Glomerular endothelial cell (primary cell): ENCODE measurements at regions not wholly inside any gene's neighbourhood (a gene's known extent, or its start where the extent isn't known, plus 50 kb on each side); places are given as distances from the start of the nearest gene placed in this dataset.

Experiments
- DNase-seq: peaks from one replicate; pipeline ENCODE4 v3.0.0-alpha.2; 2011; ENCODE audit warnings: low read depth, low spot score; ENCODE audit errors: extremely low read depth

DNA sequence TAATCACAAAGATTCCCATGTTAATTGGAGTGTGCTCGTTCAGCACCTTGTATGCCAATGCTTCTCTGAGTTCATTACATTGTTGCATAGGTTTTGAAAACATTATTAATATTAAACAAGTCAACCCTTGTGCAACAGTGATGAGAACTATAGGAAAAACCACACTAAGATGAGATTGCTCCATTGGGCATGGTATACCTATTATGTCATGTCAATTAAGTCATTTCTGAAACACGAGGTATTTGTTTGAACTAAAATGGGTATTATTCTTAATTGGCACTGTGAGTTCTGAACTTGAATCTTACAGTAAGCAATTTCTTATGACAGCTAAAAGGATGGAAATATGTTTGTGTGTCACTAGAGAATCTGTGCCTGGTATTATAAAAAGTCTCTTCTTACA lies 447.7 kb downstream of the EFNA5 start:
- no peak for DNase-seq

GRCh38 chr5:107219993-107220392 lies 450.7 kb downstream of the EFNA5 start:
- no peak for DNase-seq

- peak; percentile 10 for DNase-seq
Measured at GRCh38 chr5:107218457-107219193, 452.1 kb downstream of the EFNA5 start.

GRCh38 chr5:107217721-107218130 lies 453.0 kb downstream of the EFNA5 start:
- DNase-seq: no peak

DNA sequence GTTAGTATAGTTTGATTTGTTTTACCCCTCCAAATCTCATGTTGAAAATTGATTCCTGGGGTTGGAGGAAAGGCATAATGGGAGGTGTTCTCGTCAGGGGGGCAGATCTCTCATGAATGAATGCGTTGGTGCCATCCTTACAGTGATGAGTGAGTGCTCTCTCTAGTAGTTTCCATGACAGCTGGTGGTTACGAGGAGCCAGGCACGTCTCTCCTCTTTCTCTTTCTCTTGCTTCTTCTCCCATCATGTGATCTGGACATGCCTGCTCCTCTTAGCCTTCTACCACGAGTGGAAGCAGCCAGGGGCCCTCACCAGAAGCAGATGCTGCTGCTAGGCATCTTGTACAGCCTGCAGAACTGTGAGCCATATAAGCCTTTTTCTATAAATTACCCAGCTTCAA lies 454.1 kb downstream of the EFNA5 start:
- no peak for DNase-seq

GRCh38 chr5:107215611-107216010 lies 455.1 kb downstream of the EFNA5 start:
- no peak for DNase-seq

DNA sequence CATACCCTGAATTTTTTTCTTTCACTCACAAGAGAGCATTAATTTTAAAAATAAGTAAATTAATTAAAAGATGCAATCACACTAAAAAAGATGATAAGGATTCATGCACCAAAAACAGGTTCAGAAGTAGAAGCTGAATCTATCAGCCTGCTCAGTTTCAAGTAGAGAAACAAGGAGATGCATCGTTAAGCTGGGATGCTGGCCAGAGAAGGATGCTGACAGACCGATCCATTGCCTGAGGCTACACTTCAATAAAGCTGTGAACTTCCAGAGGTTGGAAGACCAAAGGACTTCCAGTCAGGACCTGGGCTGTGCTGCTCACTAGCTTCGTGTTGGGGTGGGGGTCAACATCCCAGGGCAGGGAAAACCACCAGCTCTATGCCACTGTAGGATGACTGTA lies 457.7 kb downstream of the EFNA5 start:
- no peak for DNase-seq

GRCh38 chr5:107211630-107212029 lies 459.1 kb downstream of the EFNA5 start:
- DNase-seq: no peak

GRCh38 chr5:107208867-107209266 lies 461.9 kb downstream of the EFNA5 start:
- no peak for DNase-seq

DNA sequence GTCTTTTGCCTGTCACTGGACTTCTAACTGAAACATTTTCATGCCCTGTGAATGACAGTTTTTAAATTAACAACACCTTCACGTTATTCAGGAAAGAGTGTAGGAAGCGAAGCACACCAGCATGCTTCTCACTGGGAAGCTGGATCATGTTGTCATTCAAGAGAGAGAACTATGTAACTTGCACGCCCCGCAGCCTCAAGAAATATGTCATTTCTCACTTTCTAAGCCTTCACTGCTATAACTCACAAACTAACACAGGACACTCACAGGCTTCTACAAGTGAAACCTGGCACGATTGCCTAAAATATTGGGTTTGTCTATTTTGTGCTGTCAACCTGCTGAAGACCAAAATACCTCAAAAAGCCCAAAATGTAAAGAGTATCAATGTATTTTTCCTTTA lies 466.3 kb downstream of the EFNA5 start:
- no peak for DNase-seq

- no peak for DNase-seq
Measured at GRCh38 chr5:107203243-107203642, 467.5 kb downstream of the EFNA5 start.

GRCh38 chr5:107199756-107200155 lies 471.0 kb downstream of the EFNA5 start:
- no peak for DNase-seq

DNA sequence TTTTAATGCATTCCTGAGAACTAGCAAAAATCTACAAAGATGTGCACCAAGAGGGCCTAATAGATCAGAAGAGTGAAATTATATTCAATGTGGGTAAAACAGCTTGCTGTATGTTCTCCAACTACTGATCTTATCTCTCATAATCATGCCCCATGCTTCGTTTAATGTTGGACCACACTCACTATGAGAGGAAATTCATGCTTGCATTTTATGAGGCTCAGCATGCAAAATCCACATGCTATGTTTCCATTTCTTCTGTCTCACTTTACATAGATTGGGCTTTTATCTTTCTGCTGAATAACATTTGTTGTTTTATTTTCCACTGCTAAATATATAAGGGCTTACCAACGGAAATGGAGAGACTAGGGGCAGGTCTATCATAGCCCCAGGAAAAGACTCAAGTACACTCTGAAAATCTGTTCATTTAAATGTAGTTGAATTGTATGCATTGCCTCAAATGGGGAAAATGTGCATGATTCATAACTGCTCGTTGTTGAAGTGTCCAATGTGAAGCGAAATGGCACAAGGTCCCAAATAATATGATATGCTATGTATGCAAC lies 474.2 kb downstream of the EFNA5 start:
- DNase-seq: no peak

GRCh38 chr5:107195890-107196395 lies 474.8 kb downstream of the EFNA5 start:
- no peak for DNase-seq

- DNase-seq: no peak
Measured at GRCh38 chr5:107184871-107185270, 485.9 kb downstream of the EFNA5 start.

GRCh38 chr5:107184066-107184465 lies 486.7 kb downstream of the EFNA5 start:
- no peak for DNase-seq

GRCh38 chr5:107170620-107171019 lies 500.1 kb downstream of the EFNA5 start:
- DNase-seq: no peak

DNA sequence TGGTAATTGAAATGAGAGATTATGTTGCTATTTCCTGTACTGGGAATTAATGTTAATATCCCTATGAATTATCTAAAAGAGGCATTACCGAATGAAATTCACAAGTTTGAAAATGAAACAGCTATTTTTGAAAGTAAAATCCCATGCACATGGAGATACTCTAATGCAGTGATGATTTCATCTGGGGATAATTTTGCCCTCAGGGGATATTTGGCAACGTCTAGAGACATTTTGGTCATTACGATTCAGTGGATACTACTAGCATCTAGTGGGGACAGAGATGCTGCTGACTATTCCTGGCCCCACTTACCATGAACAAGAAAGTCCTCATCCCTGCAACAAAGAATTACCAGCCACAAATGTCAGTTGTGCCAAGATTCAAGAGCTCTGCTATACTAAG lies 500.9 kb downstream of the EFNA5 start:
- no peak for DNase-seq

DNA sequence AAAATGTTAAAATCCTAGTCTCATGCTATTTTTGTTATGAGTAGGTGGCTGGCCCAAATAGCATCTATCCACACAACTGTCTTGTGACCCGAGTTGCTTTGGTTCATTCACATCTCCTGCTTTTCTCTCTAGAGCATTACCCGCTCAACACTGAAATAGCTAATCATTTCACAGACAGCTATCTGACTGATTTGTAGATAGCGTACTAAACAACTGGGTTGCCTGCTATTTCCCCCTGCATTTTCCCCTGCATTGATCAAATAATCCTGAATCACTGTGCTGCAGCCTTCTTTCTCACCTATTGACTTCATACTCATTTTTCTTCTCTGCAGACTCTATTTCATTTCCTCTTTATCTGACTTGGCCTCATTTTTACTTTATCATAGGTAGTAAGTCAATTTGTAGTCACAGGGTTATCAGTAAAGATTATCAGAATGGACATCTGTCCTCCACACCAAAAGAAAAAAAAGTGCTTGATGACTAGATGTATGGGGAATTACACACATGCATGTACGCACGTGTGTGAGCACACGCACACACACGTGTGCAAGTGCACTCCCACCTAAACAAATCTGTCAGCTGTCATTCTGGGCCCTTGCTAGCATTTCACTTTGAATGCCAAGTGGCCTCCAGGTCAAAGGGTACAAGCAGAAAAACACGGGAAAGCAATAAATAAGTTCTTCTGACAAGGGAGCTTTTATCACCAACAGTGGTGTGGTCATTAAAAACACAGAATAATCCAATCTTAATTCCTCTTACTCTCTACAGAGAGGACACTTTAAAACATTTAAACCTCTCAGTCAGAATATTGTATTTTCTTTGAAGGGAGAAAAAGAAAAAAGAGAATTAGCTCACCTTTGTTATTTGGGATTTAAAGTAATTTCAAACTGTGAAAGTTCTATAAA lies 501.6 kb downstream of the EFNA5 start:
- DNase-seq: no peak

GRCh38 chr5:107168086-107168485 lies 502.7 kb downstream of the EFNA5 start:
- DNase-seq: no peak

GRCh38 chr5:107165296-107165695 lies 505.4 kb downstream of the EFNA5 start:
- DNase-seq: no peak

GRCh38 chr5:107157809-107158208 lies 512.9 kb downstream of the EFNA5 start:
- no peak for DNase-seq
